ENCODE measurements at regions not wholly inside any gene's neighbourhood (a gene's known extent, or its start where the extent isn't known, plus 50 kb on each side); places are given as distances from the start of the nearest gene placed in this dataset.

DNA sequence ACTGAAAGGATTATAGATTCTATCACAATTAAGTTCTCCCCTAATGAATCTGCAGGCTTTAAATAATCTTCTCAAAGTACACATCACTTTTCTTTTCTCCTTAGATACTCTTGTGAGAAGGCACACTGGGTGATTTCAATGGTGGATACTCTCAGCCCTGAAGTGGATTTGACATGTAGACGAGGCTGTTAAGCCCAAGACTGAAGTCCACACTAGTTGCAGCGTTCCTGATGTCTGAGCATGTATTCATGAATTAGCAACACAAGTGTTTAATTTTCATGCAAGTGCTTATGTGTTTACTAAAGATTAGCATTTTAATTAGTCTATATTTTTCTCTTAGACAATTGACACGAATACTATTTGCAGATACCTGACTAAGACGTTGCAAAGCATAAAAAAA lies 218.9 kb downstream of the TMEM161B start:
- H3K4me1 Mint-ChIP-seq = no peaks in the 10 kb centered on the region
- Histone ChIP-seq H3K27me3 (ENCODE audit: control insufficient read depth, insufficient read depth, low read length) (no peaks in the 10 kb centered on the region), H3K4me3 (ENCODE audit: low read depth, low read length) (no peak overlapping the region), H3K36me3 (ENCODE audit: control insufficient read depth, insufficient read depth, low read length) (no peaks in the 10 kb centered on the region), H3K4me1 (ENCODE audit: control insufficient read depth, insufficient read depth, low read length, poor library complexity, severe bottlenecking) (no peaks in the 10 kb centered on the region), H3K27ac (ENCODE audit: insufficient read depth, low read length, poor library complexity, severe bottlenecking) (no peak overlapping the region), H3K9me3 (ENCODE audit: control insufficient read depth in 2 of 2, low read length in 2 of 2) (no peaks in the 10 kb centered on the region)
- H3K27ac Mint-ChIP-seq = no peak overlapping the region
- DNase-seq (no peak), ATAC-seq (ENCODE audit: low read depth in 2 of 2) (no peak)
- no peaks in the 10 kb centered on the region for H3K27me3 Mint-ChIP-seq
- H3K36me3 Mint-ChIP-seq = no peaks in the 10 kb centered on the region
- peaks cover 0 to 5% (median 3%) of the 10 kb centered on the region in 7 donors for H3K9me3 Mint-ChIP-seq
- H3K4me3 Mint-ChIP-seq = no peak overlapping the region

DNA sequence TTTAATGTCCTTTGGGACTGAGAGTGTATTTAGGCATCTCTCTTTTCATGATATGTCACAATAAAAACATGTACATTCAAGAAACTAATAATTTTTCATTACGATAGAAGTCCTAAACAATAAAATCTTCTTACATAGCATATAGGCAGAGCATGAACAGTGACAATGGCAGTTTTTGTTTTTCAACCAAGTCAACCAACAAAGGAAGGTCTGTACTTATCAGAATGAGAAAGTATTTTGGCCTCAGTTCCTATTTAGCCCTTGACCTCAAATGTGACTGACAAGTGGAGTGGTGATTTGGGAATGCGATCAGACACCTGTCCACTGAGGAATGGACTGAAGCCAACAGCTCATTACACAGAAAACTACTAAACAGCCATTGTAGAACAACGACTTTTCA lies 219.5 kb downstream of the TMEM161B start:
- H3K4me3 ChIP-seq (ENCODE audit: low read depth, low read length) = no peak overlapping the region
- peaks cover 0 to 4% (median 3%) of the 10 kb centered on the region in 7 donors for H3K9me3 Mint-ChIP-seq
- no peaks in the 10 kb centered on the region for H3K36me3 Mint-ChIP-seq
- no peaks in the 10 kb centered on the region for H3K4me1 ChIP-seq (ENCODE audit: control insufficient read depth, insufficient read depth, low read length, poor library complexity, severe bottlenecking)
- H3K36me3 ChIP-seq (ENCODE audit: control insufficient read depth, insufficient read depth, low read length) = no peaks in the 10 kb centered on the region
- no peaks in the 10 kb centered on the region for H3K4me1 Mint-ChIP-seq
- no peaks in the 10 kb centered on the region for H3K27me3 Mint-ChIP-seq
- no peak overlapping the region for H3K27ac ChIP-seq (ENCODE audit: insufficient read depth, low read length, poor library complexity, severe bottlenecking)
- no peaks in the 10 kb centered on the region for H3K27me3 ChIP-seq (ENCODE audit: control insufficient read depth, insufficient read depth, low read length)
- H3K27ac Mint-ChIP-seq = no peak overlapping the region
- no peak for ATAC-seq (ENCODE audit: low read depth in 2 of 2)
- no peak overlapping the region for H3K4me3 Mint-ChIP-seq
- DNase-seq = no peak
- no peaks in the 10 kb centered on the region for H3K9me3 ChIP-seq (ENCODE audit: control insufficient read depth in 2 of 2, low read length in 2 of 2)

DNA sequence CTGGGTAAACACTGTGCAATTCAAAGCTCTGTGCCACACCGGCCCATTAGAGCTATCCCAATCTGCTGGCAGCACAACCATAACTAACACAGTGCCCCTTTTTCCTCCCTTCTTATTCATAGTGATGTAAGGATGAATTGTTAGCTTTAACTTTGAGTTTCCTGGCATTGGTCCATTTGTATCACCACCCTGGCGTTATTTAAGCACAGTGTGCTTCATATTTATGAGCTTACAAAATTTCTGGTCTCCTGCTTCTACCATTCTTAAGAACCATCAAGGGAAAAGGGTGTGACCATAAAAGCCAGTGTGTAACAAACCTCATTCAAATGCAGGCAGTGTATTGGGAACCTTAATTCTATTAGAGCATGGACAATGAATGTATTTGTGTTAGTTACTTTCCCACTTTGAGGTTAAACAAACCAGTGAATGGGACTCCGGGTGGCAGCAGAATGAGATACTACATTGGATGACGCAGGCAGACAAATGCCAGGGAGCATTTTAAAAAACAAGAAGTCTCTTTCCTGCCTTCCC lies 222.6 kb downstream of the TMEM161B start:
- no peak overlapping the region for H3K27ac Mint-ChIP-seq
- H3K4me3 Mint-ChIP-seq = no peak overlapping the region
- Histone ChIP-seq H3K27me3 (ENCODE audit: control insufficient read depth, insufficient read depth, low read length) (no peaks in the 10 kb centered on the region), H3K9me3 (ENCODE audit: control insufficient read depth in 2 of 2, low read length in 2 of 2) (no peaks in the 10 kb centered on the region), H3K4me1 (ENCODE audit: control insufficient read depth, insufficient read depth, low read length, poor library complexity, severe bottlenecking) (no peaks in the 10 kb centered on the region), H3K36me3 (ENCODE audit: control insufficient read depth, insufficient read depth, low read length) (no peaks in the 10 kb centered on the region), H3K27ac (ENCODE audit: insufficient read depth, low read length, poor library complexity, severe bottlenecking) (no peak overlapping the region), H3K4me3 (ENCODE audit: low read depth, low read length) (no peak overlapping the region)
- H3K9me3 Mint-ChIP-seq = peaks cover 0 to 2% (median 0%) of the 10 kb centered on the region in 7 donors
- no peaks in the 10 kb centered on the region for H3K4me1 Mint-ChIP-seq
- DNase-seq (no peak), ATAC-seq (ENCODE audit: low read depth in 2 of 2) (no peak)
- no peaks in the 10 kb centered on the region for H3K27me3 Mint-ChIP-seq
- no peaks in the 10 kb centered on the region for H3K36me3 Mint-ChIP-seq

DNA sequence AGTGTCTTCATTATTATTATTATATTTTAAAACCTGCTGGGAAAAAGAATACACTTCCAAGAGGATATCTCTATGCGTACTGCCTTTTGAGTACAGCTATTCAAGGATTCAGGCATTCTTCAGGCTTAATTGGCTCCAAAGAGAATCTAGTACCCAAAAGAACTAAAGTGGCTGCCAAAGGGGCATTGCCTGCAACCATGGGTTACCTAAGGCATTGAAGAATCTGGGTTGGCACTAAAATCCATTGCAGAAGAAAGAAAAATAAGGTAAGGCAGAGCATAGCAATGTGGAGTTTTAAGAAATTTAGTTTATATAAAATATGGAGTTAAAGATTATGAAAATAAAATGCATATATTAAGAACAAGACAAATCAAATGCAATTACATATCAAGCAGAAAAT lies 223.5 kb downstream of the TMEM161B start:
- Mint-ChIP-seq H3K27me3 (no peaks in the 10 kb centered on the region), H3K36me3 (no peaks in the 10 kb centered on the region), H3K4me3 (no peak overlapping the region), H3K9me3 (peaks cover 0 to 2% (median 0%) of the 10 kb centered on the region in 7 donors), H3K4me1 (no peaks in the 10 kb centered on the region), H3K27ac (no peak overlapping the region)
- DNase-seq (no peak), ATAC-seq (ENCODE audit: low read depth in 2 of 2) (no peak)
- Histone ChIP-seq H3K36me3 (ENCODE audit: control insufficient read depth, insufficient read depth, low read length) (no peaks in the 10 kb centered on the region), H3K27me3 (ENCODE audit: control insufficient read depth, insufficient read depth, low read length) (no peaks in the 10 kb centered on the region), H3K27ac (ENCODE audit: insufficient read depth, low read length, poor library complexity, severe bottlenecking) (no peak overlapping the region), H3K9me3 (ENCODE audit: control insufficient read depth in 2 of 2, low read length in 2 of 2) (no peaks in the 10 kb centered on the region), H3K4me3 (ENCODE audit: low read depth, low read length) (no peak overlapping the region), H3K4me1 (ENCODE audit: control insufficient read depth, insufficient read depth, low read length, poor library complexity, severe bottlenecking) (no peaks in the 10 kb centered on the region)

DNA sequence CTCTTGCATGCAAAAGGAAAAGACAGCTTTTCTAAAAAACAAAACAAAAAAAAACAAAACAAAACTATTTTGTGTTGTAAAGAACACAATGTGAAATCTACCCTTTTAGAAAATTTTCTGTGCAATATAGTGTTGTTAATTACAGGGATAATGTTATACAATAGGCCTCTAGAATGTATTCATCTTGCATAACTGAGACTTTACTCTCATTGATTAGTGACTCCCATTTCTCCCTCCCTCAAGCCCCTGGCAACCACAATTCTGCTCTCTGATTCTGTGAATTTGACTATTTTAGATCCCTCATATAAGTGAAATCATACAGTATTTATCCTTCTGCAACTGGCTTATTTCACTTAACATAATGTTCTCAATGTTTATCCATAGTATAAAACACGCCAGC lies 234.1 kb downstream of the TMEM161B start:
- ATAC-seq (ENCODE audit: low read depth in 2 of 2) (no peak), DNase-seq (no peak)
- Histone ChIP-seq H3K27ac (ENCODE audit: insufficient read depth, low read length, poor library complexity, severe bottlenecking) (no peak overlapping the region), H3K36me3 (ENCODE audit: control insufficient read depth, insufficient read depth, low read length) (no peaks in the 10 kb centered on the region), H3K4me1 (ENCODE audit: control insufficient read depth, insufficient read depth, low read length, poor library complexity, severe bottlenecking) (no peaks in the 10 kb centered on the region), H3K4me3 (ENCODE audit: low read depth, low read length) (no peak overlapping the region), H3K27me3 (ENCODE audit: control insufficient read depth, insufficient read depth, low read length) (no peaks in the 10 kb centered on the region), H3K9me3 (ENCODE audit: control insufficient read depth in 2 of 2, low read length in 2 of 2) (no peaks in the 10 kb centered on the region)
- H3K27ac Mint-ChIP-seq = no peak overlapping the region
- no peaks in the 10 kb centered on the region for H3K4me1 Mint-ChIP-seq
- H3K27me3 Mint-ChIP-seq = no peaks in the 10 kb centered on the region
- peaks cover 0 to 6% (median 2%) of the 10 kb centered on the region in 7 donors for H3K9me3 Mint-ChIP-seq
- H3K36me3 Mint-ChIP-seq = no peaks in the 10 kb centered on the region
- H3K4me3 Mint-ChIP-seq = no peak overlapping the region

DNA sequence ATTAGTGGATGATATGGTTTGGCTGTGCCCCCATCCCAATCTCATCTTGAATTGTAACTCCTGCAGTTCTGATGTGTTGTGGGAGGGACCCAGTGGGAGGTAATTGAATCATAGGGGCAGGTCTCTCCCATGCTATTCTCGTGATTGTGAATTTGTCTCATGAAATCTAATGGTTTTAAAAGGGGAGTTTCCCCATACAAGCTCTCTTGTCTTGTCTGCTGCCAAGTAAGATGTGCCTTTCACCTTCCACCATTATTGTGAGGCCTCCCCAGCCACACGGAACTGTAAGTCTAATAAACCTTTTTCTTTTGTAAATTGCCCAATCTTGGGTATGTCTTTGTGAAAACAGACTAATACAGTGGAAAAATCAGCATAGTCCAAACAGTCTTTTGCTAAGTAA lies 235.5 kb downstream of the TMEM161B start:
- DNase-seq (no peak), ATAC-seq (ENCODE audit: low read depth in 2 of 2) (no peak)
- Histone ChIP-seq H3K9me3 (ENCODE audit: control insufficient read depth in 2 of 2, low read length in 2 of 2) (no peaks in the 10 kb centered on the region), H3K4me3 (ENCODE audit: low read depth, low read length) (no peak overlapping the region), H3K4me1 (ENCODE audit: control insufficient read depth, insufficient read depth, low read length, poor library complexity, severe bottlenecking) (no peaks in the 10 kb centered on the region), H3K27ac (ENCODE audit: insufficient read depth, low read length, poor library complexity, severe bottlenecking) (no peak overlapping the region), H3K27me3 (ENCODE audit: control insufficient read depth, insufficient read depth, low read length) (no peaks in the 10 kb centered on the region), H3K36me3 (ENCODE audit: control insufficient read depth, insufficient read depth, low read length) (no peaks in the 10 kb centered on the region)
- peaks cover 0 to 5% (median 0%) of the 10 kb centered on the region in 7 donors for H3K9me3 Mint-ChIP-seq
- H3K4me3 Mint-ChIP-seq = no peak overlapping the region
- H3K27me3 Mint-ChIP-seq = peaks cover 4% of the 10 kb centered on the region
- no peaks in the 10 kb centered on the region for H3K4me1 Mint-ChIP-seq
- H3K27ac Mint-ChIP-seq = no peak overlapping the region
- H3K36me3 Mint-ChIP-seq = no peaks in the 10 kb centered on the region

DNA sequence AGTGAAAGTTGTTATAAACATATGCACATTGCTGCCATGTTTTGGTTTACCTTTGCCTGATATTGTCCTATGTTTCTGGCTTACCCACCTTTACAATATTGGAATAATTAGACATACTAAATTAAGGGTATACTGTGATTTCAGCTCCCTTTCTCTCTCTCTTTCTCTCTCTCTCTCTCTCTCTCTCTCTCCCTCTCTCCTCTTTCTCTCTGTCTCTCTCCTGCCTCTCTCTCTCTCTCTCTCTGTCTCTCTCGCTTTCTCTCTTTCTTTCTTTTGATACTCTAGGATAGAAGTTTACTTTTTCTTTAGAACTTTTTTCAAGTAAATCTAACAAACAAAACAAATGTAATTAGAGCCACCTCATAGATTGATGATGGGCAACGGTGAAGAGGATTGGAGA lies 239.6 kb downstream of the TMEM161B start:
- Histone ChIP-seq H3K9me3 (ENCODE audit: control insufficient read depth in 2 of 2, low read length in 2 of 2) (no peaks in the 10 kb centered on the region), H3K27me3 (ENCODE audit: control insufficient read depth, insufficient read depth, low read length) (no peaks in the 10 kb centered on the region), H3K27ac (ENCODE audit: insufficient read depth, low read length, poor library complexity, severe bottlenecking) (no peak overlapping the region), H3K4me3 (ENCODE audit: low read depth, low read length) (no peak overlapping the region), H3K4me1 (ENCODE audit: control insufficient read depth, insufficient read depth, low read length, poor library complexity, severe bottlenecking) (no peaks in the 10 kb centered on the region), H3K36me3 (ENCODE audit: control insufficient read depth, insufficient read depth, low read length) (no peaks in the 10 kb centered on the region)
- ATAC-seq (ENCODE audit: low read depth in 2 of 2) (no peak), DNase-seq (no peak)
- H3K9me3 Mint-ChIP-seq = peaks cover 0 to 2% (median 0%) of the 10 kb centered on the region in 7 donors
- peaks cover 4% of the 10 kb centered on the region for H3K27me3 Mint-ChIP-seq
- H3K27ac Mint-ChIP-seq = no peak overlapping the region
- H3K36me3 Mint-ChIP-seq = no peaks in the 10 kb centered on the region
- no peaks in the 10 kb centered on the region for H3K4me1 Mint-ChIP-seq
- no peak overlapping the region for H3K4me3 Mint-ChIP-seq

DNA sequence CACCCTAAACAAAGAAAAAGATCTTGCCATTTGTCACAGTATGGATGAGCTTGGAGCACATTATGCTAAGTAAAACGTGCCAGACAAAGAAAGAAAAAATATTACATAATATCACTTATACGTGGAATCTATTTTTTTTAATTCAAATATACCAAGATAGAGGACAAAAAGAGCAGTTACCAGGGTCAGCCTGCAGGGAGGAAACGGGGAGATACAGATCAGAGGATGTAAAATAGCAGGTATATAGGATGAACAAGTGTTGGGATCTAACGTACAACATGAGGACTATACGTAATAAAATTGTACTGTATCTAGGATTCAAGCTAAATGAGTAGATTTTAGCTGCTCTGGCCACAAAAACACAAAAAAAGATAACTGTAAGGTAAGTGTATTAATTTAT lies 247.5 kb downstream of the TMEM161B start:
- Mint-ChIP-seq H3K36me3 (no peaks in the 10 kb centered on the region), H3K4me3 (no peak overlapping the region), H3K9me3 (no peaks in the 10 kb centered on the region), H3K27ac (no peak overlapping the region), H3K27me3 (no peaks in the 10 kb centered on the region), H3K4me1 (no peaks in the 10 kb centered on the region)
- Histone ChIP-seq H3K27me3 (ENCODE audit: control insufficient read depth, insufficient read depth, low read length) (no peaks in the 10 kb centered on the region), H3K4me3 (ENCODE audit: low read depth, low read length) (no peak overlapping the region), H3K36me3 (ENCODE audit: control insufficient read depth, insufficient read depth, low read length) (no peaks in the 10 kb centered on the region), H3K27ac (ENCODE audit: insufficient read depth, low read length, poor library complexity, severe bottlenecking) (no peak overlapping the region), H3K4me1 (ENCODE audit: control insufficient read depth, insufficient read depth, low read length, poor library complexity, severe bottlenecking) (no peaks in the 10 kb centered on the region), H3K9me3 (ENCODE audit: control insufficient read depth in 2 of 2, low read length in 2 of 2) (no peaks in the 10 kb centered on the region)
- ATAC-seq (ENCODE audit: low read depth in 2 of 2) (no peak), DNase-seq (no peak)
